Pons (tissue), 1 donor: ENCODE measurements at regions not wholly inside any gene's neighbourhood (a gene's known extent, or its start where the extent isn't known, plus 50 kb on each side); places are given as distances from the start of the nearest gene placed in this dataset.

Experiments
- DNase-seq: peaks from one replicate; pipeline ENCODE4 v3.0.0-alpha.2; 2016; ENCODE audit warnings: low spot score

- DNase-seq: no peak
These were observed 754.9 kb downstream of the SATB2 start for GRCh38 chr2:198702796-198703195.

DNA sequence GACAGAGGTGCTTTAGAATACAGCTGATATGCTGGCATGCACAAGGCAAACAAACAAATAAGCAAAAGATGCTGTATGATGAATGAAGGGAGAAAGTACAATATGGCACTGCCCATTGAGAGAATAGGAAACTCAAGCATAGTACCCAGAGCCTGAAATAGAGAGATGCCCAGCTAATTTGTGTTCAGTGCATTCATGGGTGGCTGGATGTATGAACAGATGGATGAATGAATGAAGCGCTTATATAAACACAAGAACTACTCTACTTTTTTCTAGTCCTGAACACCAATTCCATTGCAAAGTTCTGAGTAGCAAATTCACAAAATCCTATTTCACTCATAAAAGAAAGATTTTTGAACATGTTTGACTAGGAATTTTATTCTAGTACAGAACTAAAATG, 756.3 kb downstream of the SATB2 start:
- no peak for DNase-seq

DNA sequence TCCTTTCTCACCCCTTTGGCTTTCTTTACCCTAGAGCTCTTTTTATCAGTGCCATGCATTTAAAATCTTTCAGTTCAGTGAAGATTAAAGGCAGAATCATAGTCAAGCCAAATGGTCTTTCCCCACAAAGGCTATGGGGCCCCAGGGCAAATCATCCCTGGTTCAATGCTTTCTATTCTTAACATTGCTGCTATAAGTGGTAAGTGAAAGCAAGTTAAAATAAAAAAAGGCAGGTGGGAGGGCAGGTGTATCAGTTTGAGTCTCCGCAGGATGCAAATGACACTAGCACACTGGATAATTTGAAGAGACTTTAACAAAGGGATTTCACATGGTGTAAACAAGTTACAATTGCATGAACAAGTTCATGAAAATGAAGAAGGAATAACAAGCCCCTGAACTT, 757.4 kb downstream of the SATB2 start:
- no peak for DNase-seq

- no peak for DNase-seq
These were observed 759.5 kb downstream of the SATB2 start for GRCh38 chr2:198698230-198698629.

GRCh38 chr2:198697794-198698193, 759.9 kb downstream of the SATB2 start:
- no peak for DNase-seq

- no peak for DNase-seq
These were observed 760.5 kb downstream of the SATB2 start for GRCh38 chr2:198697218-198697617.

DNA sequence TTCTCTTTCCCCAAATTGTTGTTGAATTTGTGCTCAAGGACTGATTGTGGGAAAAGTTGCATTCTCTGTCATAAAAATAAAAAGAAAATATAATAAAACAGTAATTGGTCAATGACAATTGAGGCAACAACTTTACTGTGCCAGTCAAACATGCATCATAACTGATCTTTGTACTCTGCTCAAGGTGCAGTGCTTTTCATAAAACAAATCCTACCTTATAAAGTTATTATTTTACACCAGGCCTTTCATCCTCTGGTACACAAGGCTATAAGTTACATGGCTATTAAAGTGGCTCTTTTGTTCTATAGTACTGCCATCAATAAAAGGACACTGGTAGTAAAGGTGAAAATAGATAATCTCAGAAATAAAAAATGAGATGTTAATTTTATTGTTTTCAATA, 761.9 kb downstream of the SATB2 start:
- no peak for DNase-seq

DNA sequence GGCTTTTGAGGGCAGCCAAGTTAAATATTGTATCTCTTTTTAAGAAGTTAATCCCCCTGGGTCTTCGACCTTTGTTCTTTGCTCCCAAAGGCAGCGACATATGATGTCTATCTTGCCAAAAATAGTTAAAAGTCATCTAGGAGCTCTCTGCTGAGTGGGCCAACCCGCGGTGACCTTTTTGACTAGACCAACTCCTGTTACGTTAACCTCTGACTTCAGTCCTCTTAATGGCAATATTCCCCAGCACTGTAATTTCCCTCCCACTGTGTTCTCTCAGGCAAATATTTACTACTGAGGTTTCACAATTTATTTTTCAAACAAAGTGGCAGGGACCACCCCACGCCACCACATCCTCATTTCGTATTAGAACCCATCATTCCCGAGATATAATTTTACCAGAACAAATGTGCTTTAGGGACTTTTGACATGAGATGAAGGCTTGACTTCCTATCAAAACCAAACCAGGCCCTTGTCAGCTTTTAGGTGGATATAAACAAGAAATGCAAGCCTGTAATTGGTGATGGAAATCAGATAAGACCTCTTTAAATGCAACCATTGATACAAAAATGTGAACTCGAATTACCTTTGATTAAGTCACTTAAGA, 764.7 kb downstream of the SATB2 start:
- peak; percentile 12 for DNase-seq

- no peak for DNase-seq
These were observed 766.5 kb downstream of the SATB2 start for GRCh38 chr2:198691236-198691635.

DNA sequence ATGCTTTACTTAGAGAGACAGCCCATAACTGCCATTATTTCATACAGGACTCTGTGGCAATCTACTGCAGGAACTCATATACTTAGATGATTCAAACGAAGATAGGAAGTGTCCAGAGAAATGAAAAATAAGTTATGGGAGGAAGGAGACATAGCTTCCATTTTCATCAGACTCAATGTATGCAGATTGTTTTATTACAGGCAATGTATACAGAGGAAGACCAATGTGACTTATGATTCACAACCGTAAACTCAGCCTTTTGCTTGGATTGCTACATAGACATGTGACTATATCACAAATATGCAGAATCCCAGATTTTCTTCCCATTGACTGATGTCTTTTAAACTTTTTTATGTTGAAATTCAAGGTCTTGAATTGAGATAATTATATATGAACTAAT, 793.4 kb downstream of the SATB2 start:
- no peak for DNase-seq

GRCh38 chr2:198662905-198663304, 794.8 kb downstream of the SATB2 start:
- DNase-seq: no peak

GRCh38 chr2:198660501-198660900, 797.2 kb downstream of the SATB2 start:
- no peak for DNase-seq

DNA sequence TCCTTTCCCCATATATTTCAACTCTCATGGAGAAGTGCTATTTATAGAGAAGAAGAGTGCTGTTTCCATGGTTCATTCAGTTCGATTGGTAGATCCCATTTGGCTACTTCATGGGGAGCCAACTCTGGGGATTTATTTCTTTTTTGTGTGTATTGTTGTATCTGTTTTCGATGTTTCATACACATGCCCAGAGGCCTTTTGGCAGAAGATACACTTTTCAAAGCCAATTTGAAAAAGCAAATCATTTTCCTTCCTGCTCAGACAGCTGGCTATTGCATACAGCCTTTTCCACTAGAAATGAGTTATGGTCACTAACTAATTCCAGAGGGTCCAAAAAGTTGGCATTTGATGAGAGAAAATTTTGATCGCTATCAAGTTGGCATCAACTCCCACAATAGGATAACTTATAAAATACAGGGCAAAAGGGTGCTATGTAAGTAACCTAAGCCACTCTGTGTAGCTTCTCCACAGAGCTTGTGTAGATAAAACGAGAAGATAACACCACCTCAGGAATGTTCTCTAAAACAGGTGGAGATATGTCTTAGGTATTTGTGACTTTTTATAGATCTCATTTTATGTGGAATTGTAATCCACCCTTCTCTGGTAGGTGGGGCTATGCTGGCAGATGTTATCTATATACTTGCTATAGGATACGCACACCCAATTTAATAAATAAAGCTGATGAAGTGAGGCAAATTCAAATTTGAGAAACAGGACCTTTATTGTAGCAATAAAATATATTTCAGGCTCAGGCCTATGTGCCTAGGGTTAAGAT, 798.5 kb downstream of the SATB2 start:
- no peak for DNase-seq

GRCh38 chr2:198657512-198658121, 800.1 kb downstream of the SATB2 start:
- no peak for DNase-seq

DNA sequence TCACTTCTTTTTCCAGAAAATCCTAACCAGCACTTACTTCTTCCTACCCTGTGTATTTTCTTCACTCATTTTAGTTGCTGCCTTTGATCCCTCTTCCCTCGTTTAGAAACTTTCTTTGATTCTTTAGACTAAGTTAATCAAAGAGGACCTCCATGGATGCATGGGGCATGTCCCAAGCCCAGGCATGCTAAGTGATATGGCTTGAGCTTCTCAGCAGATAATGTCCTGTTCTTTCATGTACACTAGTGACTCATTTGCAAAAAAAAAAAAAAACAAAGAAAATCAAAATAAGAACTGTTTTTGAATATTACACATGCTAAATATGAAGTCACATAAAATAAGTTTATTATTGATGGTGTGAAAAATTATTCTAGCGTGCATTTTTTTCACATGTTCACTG, 800.9 kb downstream of the SATB2 start:
- DNase-seq: no peak

DNA sequence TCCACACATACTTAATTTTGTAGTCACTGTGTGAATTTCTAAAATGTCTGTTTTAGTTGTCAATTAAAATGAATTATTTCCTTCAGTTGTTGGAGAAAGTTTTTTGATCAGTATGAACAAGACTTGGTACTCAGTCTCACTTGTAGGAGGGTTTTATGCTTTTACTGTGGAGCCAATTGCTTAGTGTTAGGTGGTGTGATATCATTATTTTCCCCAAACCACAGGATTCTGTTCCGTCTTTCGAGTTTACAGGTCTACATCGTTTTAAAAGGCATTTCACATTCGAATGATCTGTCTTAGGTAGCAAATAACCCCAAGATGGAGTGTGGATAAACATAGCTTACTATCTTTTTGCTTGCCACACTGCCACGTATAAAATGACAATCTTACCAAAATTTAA, 803.1 kb downstream of the SATB2 start:
- no peak for DNase-seq

GRCh38 chr2:198653311-198653710, 804.4 kb downstream of the SATB2 start:
- DNase-seq: no peak

DNA sequence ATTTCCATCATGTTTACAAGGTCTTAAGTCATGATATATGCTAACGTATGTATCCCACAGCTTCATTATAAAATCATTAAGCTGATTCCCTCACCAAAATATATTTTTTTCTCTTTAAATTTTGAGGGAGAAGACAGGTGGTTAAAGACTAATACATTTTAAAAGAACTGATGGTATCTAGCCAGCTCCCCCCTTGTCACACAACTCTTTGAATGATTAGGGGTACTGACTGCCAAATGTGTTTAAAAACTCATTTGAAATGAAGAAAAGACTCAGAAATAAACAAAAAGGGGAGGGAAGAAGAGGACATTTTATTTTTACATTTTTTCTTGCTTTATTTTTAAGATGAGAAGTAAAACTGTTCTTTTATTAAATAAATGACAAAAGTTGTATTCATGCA, 805.3 kb downstream of the SATB2 start:
- no peak for DNase-seq

- no peak for DNase-seq
These were observed 811.9 kb downstream of the SATB2 start for GRCh38 chr2:198645816-198646215.

DNA sequence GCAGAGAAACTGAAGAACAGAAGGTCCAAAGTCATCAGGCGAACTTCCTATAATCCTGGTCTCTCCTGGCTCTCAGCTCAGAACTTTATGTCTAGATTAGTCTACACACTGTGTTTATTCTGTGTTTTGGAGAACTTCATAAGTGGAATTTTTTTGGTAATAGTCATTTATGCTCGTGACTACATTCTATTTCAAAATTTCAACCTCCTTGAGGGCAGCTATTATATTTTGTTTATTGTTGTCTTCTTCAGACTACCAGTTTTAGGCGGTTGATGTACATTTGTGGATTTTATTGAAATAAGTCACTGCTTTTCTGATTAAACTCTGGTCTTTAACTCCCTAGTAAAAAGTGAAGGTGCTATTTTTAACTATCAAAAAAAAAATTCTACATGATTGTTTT, 816.6 kb downstream of the SATB2 start:
- DNase-seq: no peak

GRCh38 chr2:198640463-198640862, 817.3 kb downstream of the SATB2 start:
- no peak for DNase-seq

GRCh38 chr2:198639580-198639979, 818.2 kb downstream of the SATB2 start:
- no peak for DNase-seq

DNA sequence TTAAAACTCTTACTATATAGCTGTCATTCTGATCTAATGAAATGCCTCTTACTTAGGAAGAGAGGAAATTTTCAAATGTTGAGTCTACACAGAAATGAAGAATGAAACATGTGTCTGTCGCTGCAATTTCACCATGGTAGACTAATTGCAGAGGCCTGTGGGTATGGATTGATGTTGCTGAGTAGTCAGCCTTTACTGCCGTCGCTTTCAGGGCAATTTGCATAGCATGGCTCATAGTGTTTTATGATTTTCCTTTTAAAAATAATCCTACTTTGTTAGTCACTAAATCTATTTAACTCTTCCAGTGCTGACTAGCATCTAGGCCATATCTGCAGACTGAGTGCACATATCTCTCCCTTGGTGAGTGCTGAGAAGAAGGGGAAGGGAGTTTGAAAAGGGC, 819.2 kb downstream of the SATB2 start:
- DNase-seq: no peak

DNA sequence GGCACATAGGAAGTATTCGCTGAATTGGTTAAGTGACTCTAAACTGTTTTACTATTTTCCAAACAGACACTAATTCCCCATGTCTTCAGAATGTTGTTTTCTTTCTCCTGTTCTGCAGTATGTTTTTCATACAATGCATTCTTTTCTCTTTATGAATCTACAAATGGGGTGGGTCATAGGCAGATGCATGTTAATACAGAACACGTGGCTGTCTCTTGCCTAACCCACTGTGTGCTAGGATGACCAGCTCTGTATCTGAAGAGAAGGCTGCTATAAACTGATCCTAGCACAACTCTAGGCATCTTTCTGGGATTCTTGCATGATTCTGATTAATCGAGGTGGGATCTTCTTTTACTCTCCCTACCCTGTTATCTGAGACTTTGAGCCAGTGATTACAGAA, 826.0 kb downstream of the PLCL1 start:
- DNase-seq: no peak
